ENCODE measurements at regions not wholly inside any gene's neighbourhood (a gene's known extent, or its start where the extent isn't known, plus 50 kb on each side); places are given as distances from the start of the nearest gene placed in this dataset.
A peak's percentile ranks its signal among the peaks of the same experiment; 100 is the strongest.
"Not testable (repeated sequence)": the region's sequence is repeated elsewhere in the genome, so short reads cannot be mapped to it uniquely, and the experiment has no call there.

- Histone ChIP-seq H3K27me3 (no peaks in the 10 kb centered on the region), H3K4me3 (no peak overlapping the region), H3K4me1 (no peaks in the 10 kb centered on the region), H3K4me2 (no peak overlapping the region), H3K9ac (no peak overlapping the region), H3K36me3 (no peaks in the 10 kb centered on the region), H4K20me1 (no peaks in the 10 kb centered on the region), H3K9me3 (no peaks in the 10 kb centered on the region), H3K27ac (no peak overlapping the region)
- no peak for TF ChIP-seq Cebpa-rat (IDR thresholded peaks at IDR 0.05)
Observed at GRCh38 chr2:49621016-49621415, 466.7 kb upstream of the FSHR start.

GRCh38 chr2:49619804-49620203 lies 465.5 kb upstream of the FSHR start:
- TF ChIP-seq Cebpa-rat (IDR thresholded peaks at IDR 0.05) = no peak
- no peak overlapping the region for H3K27ac ChIP-seq
- H3K36me3 ChIP-seq = no peaks in the 10 kb centered on the region
- H3K4me1 ChIP-seq = no peaks in the 10 kb centered on the region
- H3K27me3 ChIP-seq = no peaks in the 10 kb centered on the region
- H3K4me3 ChIP-seq = no peak overlapping the region
- no peaks in the 10 kb centered on the region for H3K9me3 ChIP-seq
- no peak overlapping the region for H3K4me2 ChIP-seq
- no peak overlapping the region for H3K9ac ChIP-seq
- H4K20me1 ChIP-seq = no peaks in the 10 kb centered on the region

GRCh38 chr2:49618491-49618890 lies 464.2 kb upstream of the FSHR start:
- Histone ChIP-seq H3K4me1 (no peaks in the 10 kb centered on the region), H3K4me2 (no peak overlapping the region), H4K20me1 (no peaks in the 10 kb centered on the region), H3K27ac (no peak overlapping the region), H3K27me3 (no peaks in the 10 kb centered on the region), H3K36me3 (no peaks in the 10 kb centered on the region), H3K4me3 (no peak overlapping the region), H3K9ac (no peak overlapping the region), H3K9me3 (no peaks in the 10 kb centered on the region)
- no peak for TF ChIP-seq Cebpa-rat (IDR thresholded peaks at IDR 0.05)

GRCh38 chr2:49616800-49617199 lies 462.5 kb upstream of the FSHR start:
- Histone ChIP-seq H3K4me1 (no peaks in the 10 kb centered on the region), H3K4me2 (no peak overlapping the region), H3K9me3 (no peaks in the 10 kb centered on the region), H3K27ac (no peak overlapping the region), H3K9ac (no peak overlapping the region), H4K20me1 (no peaks in the 10 kb centered on the region), H3K36me3 (no peaks in the 10 kb centered on the region), H3K27me3 (no peaks in the 10 kb centered on the region), H3K4me3 (no peak overlapping the region)
- TF ChIP-seq Cebpa-rat (IDR thresholded peaks at IDR 0.05) = no peak

GRCh38 chr2:49611796-49612195 lies 457.5 kb upstream of the FSHR start:
- not testable (repeated sequence) for H3K36me3 ChIP-seq, H3K4me1 ChIP-seq, H3K4me3 ChIP-seq, H3K9me3 ChIP-seq, H3K9ac ChIP-seq, H3K27me3 ChIP-seq, H3K4me2 ChIP-seq, H3K27ac ChIP-seq, H4K20me1 ChIP-seq

GRCh38 chr2:49600524-49600923 lies 446.2 kb upstream of the FSHR start:
- no peaks in the 10 kb centered on the region for H3K27me3 ChIP-seq
- H3K4me3 ChIP-seq = no peak overlapping the region
- H3K9ac ChIP-seq = no peak overlapping the region
- TF ChIP-seq Cebpa-rat (IDR thresholded peaks at IDR 0.05) = no peak
- H3K27ac ChIP-seq = no peak overlapping the region
- no peaks in the 10 kb centered on the region for H3K9me3 ChIP-seq
- no peak overlapping the region for H3K4me2 ChIP-seq
- H3K4me1 ChIP-seq = peaks cover 8% of the 10 kb centered on the region
- no peaks in the 10 kb centered on the region for H3K36me3 ChIP-seq
- no peaks in the 10 kb centered on the region for H4K20me1 ChIP-seq

- no peak overlapping the region for H3K27ac ChIP-seq
- no peak for TF ChIP-seq Cebpa-rat (IDR thresholded peaks at IDR 0.05)
Observed at GRCh38 chr2:49598231-49598630, 443.9 kb upstream of the FSHR start.

GRCh38 chr2:49585921-49586320 lies 431.6 kb upstream of the FSHR start:
- Histone ChIP-seq H3K4me3 (no peak overlapping the region), H3K36me3 (no peaks in the 10 kb centered on the region), H3K9me3 (no peaks in the 10 kb centered on the region), H3K27me3 (no peaks in the 10 kb centered on the region), H3K4me2 (no peak overlapping the region), H3K4me1 (no peaks in the 10 kb centered on the region), H3K9ac (no peak overlapping the region), H3K27ac (no peak overlapping the region), H4K20me1 (no peaks in the 10 kb centered on the region)
- TF ChIP-seq Cebpa-rat (IDR thresholded peaks at IDR 0.05) = no peak

More at GRCh38 chr2:49598231-49598630, 443.9 kb upstream of the FSHR start:
- no peak overlapping the region for H3K4me3 ChIP-seq
- peaks cover 14% of the 10 kb centered on the region for H3K9me3 ChIP-seq
- H3K27me3 ChIP-seq = no peaks in the 10 kb centered on the region
- no peaks in the 10 kb centered on the region for H3K36me3 ChIP-seq
- H3K4me2 ChIP-seq = 0 out of 2 replicates have a peak overlapping the region, but pooled peaks have one; percentile 17
- H3K4me1 ChIP-seq = peaks cover 8% of the 10 kb centered on the region
- H4K20me1 ChIP-seq = no peaks in the 10 kb centered on the region
- no peak overlapping the region for H3K9ac ChIP-seq

- no peak overlapping the region for H3K9ac ChIP-seq
- H3K27me3 ChIP-seq = no peaks in the 10 kb centered on the region
- no peak for TF ChIP-seq Cebpa-rat (IDR thresholded peaks at IDR 0.05)
- no peaks in the 10 kb centered on the region for H4K20me1 ChIP-seq
- no peaks in the 10 kb centered on the region for H3K4me1 ChIP-seq
- no peak overlapping the region for H3K27ac ChIP-seq
- H3K4me3 ChIP-seq = no peak overlapping the region
- no peaks in the 10 kb centered on the region for H3K9me3 ChIP-seq
- no peaks in the 10 kb centered on the region for H3K36me3 ChIP-seq
- H3K4me2 ChIP-seq = no peak overlapping the region
Observed at GRCh38 chr2:49582946-49583345, 428.6 kb upstream of the FSHR start.

- Histone ChIP-seq H3K27ac (no peak overlapping the region), H4K20me1 (no peaks in the 10 kb centered on the region), H3K36me3 (no peaks in the 10 kb centered on the region), H3K4me2 (no peak overlapping the region), H3K9ac (no peak overlapping the region), H3K27me3 (no peaks in the 10 kb centered on the region), H3K4me1 (no peaks in the 10 kb centered on the region), H3K4me3 (no peak overlapping the region), H3K9me3 (no peaks in the 10 kb centered on the region)
- no peak for TF ChIP-seq Cebpa-rat (IDR thresholded peaks at IDR 0.05)
Observed at GRCh38 chr2:49577041-49577440, 422.7 kb upstream of the FSHR start.

- Histone ChIP-seq H4K20me1 (no peaks in the 10 kb centered on the region), H3K9me3 (no peaks in the 10 kb centered on the region), H3K4me2 (no peak overlapping the region), H3K27ac (no peak overlapping the region), H3K36me3 (no peaks in the 10 kb centered on the region), H3K4me1 (no peaks in the 10 kb centered on the region), H3K4me3 (no peak overlapping the region), H3K9ac (no peak overlapping the region), H3K27me3 (no peaks in the 10 kb centered on the region)
- TF ChIP-seq Cebpa-rat (IDR thresholded peaks at IDR 0.05) = no peak
Observed at GRCh38 chr2:49569176-49569575, 414.9 kb upstream of the FSHR start.
